ENCODE measurements at regions not wholly inside any gene's neighbourhood (a gene's known extent, or its start where the extent isn't known, plus 50 kb on each side); places are given as distances from the start of the nearest gene placed in this dataset.

GRCh38 chr3:177811112-177811511, 613.8 kb upstream of the TBL1XR1 start:
- TF ChIP-seq CTCF (IDR thresholded peaks at IDR 0.05) = no peak
- no peak for TF ChIP-seq USF2 (CRISPR knock-in tag; IDR thresholded peaks at IDR 0.05)
- no peak for TF ChIP-seq TEAD1 (CRISPR knock-in tag; IDR thresholded peaks at IDR 0.05)
- no peak for TF ChIP-seq SP1 (CRISPR knock-in tag; conservative IDR thresholded peaks at IDR 0.05)
- no peak for TF ChIP-seq ETV6 (CRISPR knock-in tag; IDR thresholded peaks at IDR 0.05)
